HG02798 (cell line): ENCODE measurements at regions not wholly inside any gene's neighbourhood (a gene's known extent, or its start where the extent isn't known, plus 50 kb on each side); places are given as distances from the start of the nearest gene placed in this dataset.

Experiments
- ATAC-seq: cut with Tn5 transposase; IDR thresholded peaks from one replicate; pipeline ENCODE4 v1.9.1; 2021; ENCODE audit warnings: mild to moderate bottlenecking; ENCODE audit not compliant: unreplicated experiment, poor library complexity

GRCh38 chr16:64051824-64052223, 1070.0 kb downstream of the CDH11 start:
- no peak for ATAC-seq

- ATAC-seq, result no peak
Measured at GRCh38 chr16:64047878-64048277, 1074.0 kb downstream of the CDH11 start.

- no peak for ATAC-seq
Measured at GRCh38 chr16:64047207-64047606, 1074.7 kb downstream of the CDH11 start.

GRCh38 chr16:64035337-64035736, 1086.5 kb downstream of the CDH11 start:
- no peak for ATAC-seq

- ATAC-seq, result no peak
Measured at GRCh38 chr16:64019339-64019738, 1102.5 kb downstream of the CDH11 start.

GRCh38 chr16:64017796-64018195, 1104.1 kb downstream of the CDH11 start:
- no peak for ATAC-seq

- ATAC-seq, result no peak
Measured at GRCh38 chr16:64013856-64014255, 1108.0 kb downstream of the CDH11 start.

- no peak for ATAC-seq
Measured at GRCh38 chr16:64012166-64012565, 1109.7 kb downstream of the CDH11 start.

GRCh38 chr16:64011650-64012049, 1110.2 kb downstream of the CDH11 start:
- ATAC-seq, result no peak

- no peak for ATAC-seq
Measured at GRCh38 chr16:64008131-64008530, 1113.7 kb downstream of the CDH11 start.

GRCh38 chr16:64004116-64004515, 1117.7 kb downstream of the CDH11 start:
- no peak for ATAC-seq

GRCh38 chr16:63995025-63995424, 1126.8 kb downstream of the CDH11 start:
- ATAC-seq, result no peak

GRCh38 chr16:63983401-63983800, 1138.5 kb downstream of the CDH11 start:
- ATAC-seq, result no peak

GRCh38 chr16:63982741-63983140, 1139.1 kb downstream of the CDH11 start:
- ATAC-seq, result no peak

- ATAC-seq, result no peak
Measured at GRCh38 chr16:63982110-63982509, 1139.8 kb downstream of the CDH11 start.

- no peak for ATAC-seq
Measured at GRCh38 chr16:63981639-63982038, 1140.2 kb downstream of the CDH11 start.

- no peak for ATAC-seq
Measured at GRCh38 chr16:63980763-63981162, 1141.1 kb downstream of the CDH11 start.

- ATAC-seq, result no peak
Measured at GRCh38 chr16:63978240-63978639, 1143.6 kb downstream of the CDH11 start.

GRCh38 chr16:63976345-63976744, 1145.5 kb downstream of the CDH11 start:
- ATAC-seq, result no peak

GRCh38 chr16:63975669-63976068, 1146.2 kb downstream of the CDH11 start:
- ATAC-seq, result no peak

GRCh38 chr16:63967966-63968365, 1153.9 kb downstream of the CDH11 start:
- ATAC-seq, result no peak

- no peak for ATAC-seq
Measured at GRCh38 chr16:63960321-63960720, 1161.5 kb downstream of the CDH11 start.

GRCh38 chr16:63947022-63947421, 1174.8 kb downstream of the CDH11 start:
- no peak for ATAC-seq
